AG09309 (cell line): ENCODE measurements at regions not wholly inside any gene's neighbourhood (a gene's known extent, or its start where the extent isn't known, plus 50 kb on each side); places are given as distances from the start of the nearest gene placed in this dataset.

Source experiments
- DNase-seq: peaks from one replicate; pipeline ENCODE4 v3.0.0-alpha.2; 2010; ENCODE audit warnings: low read depth
- H3K4me3 ChIP-seq: 2 replicates; pipeline ENCODE4 v1.5.1; 2011; ENCODE audit warnings: mild to moderate bottlenecking, low read depth, low read length, moderate library complexity; ENCODE audit not compliant: control insufficient read depth
- CTCF ChIP-seq: IDR thresholded peaks from 2 replicates; pipeline ENCODE4 v1.5.1; 2011; ENCODE audit warnings: mild to moderate bottlenecking, low read depth, low read length, inconsistent platforms; ENCODE audit not compliant: insufficient read depth, control insufficient read depth; ENCODE audit errors: missing control alignments

- no peak for TF ChIP-seq CTCF
- no peak overlapping the region for H3K4me3 ChIP-seq
- no peak for DNase-seq
These were observed 524.2 kb downstream of the ACTL7B start for GRCh38 chr9:108331596-108331995.

- no peak for DNase-seq
- H3K4me3 ChIP-seq: no peak overlapping the region
- TF ChIP-seq CTCF: no peak
These were observed 530.4 kb downstream of the ACTL7B start for GRCh38 chr9:108325406-108325805.

- no peak overlapping the region for H3K4me3 ChIP-seq
- TF ChIP-seq CTCF: no peak
- DNase-seq: no peak
These were observed 532.2 kb downstream of the ACTL7B start for GRCh38 chr9:108323615-108324014.

GRCh38 chr9:108322326-108323098, 533.3 kb downstream of the ACTL7B start:
- H3K4me3 ChIP-seq: no peak overlapping the region
- no peak for TF ChIP-seq CTCF
- DNase-seq: no peak

GRCh38 chr9:108316630-108317029, 539.2 kb downstream of the ACTL7B start:
- no peak for TF ChIP-seq CTCF
- no peak overlapping the region for H3K4me3 ChIP-seq
- no peak for DNase-seq

GRCh38 chr9:108316066-108316465, 539.7 kb downstream of the ACTL7B start:
- no peak overlapping the region for H3K4me3 ChIP-seq
- no peak for DNase-seq
- no peak for TF ChIP-seq CTCF

GRCh38 chr9:108311745-108312144, 544.0 kb downstream of the ACTL7B start:
- no peak for DNase-seq
- no peak for TF ChIP-seq CTCF
- no peak overlapping the region for H3K4me3 ChIP-seq
